HepG2 (cell line): ENCODE measurements at regions not wholly inside any gene's neighbourhood (a gene's known extent, or its start where the extent isn't known, plus 50 kb on each side); places are given as distances from the start of the nearest gene placed in this dataset.

Source experiments
- HMGA1 ChIP-seq: sonication (generic); formaldehyde crosslinking; conservative IDR thresholded peaks from 2 replicates; pipeline ENCODE4 v1.4.0; 2020; ENCODE audit warnings: missing genetic modification reagents
- POLR2AphosphoS5 ChIP-seq: IDR thresholded peaks from 2 replicates; pipeline ENCODE4 v1.6.1; 2012; ENCODE audit warnings: low read depth, low read length
- SIX4 ChIP-seq: sonication (generic); formaldehyde crosslinking; IDR thresholded peaks from 2 replicates; pipeline ENCODE4 v1.4.0; 2020; ENCODE audit warnings: missing genetic modification reagents
- ZZZ3 ChIP-seq: sonication (generic); formaldehyde crosslinking; IDR thresholded peaks from 2 replicates; pipeline ENCODE4 v1.4.0; 2020; ENCODE audit warnings: missing genetic modification reagents, mild to moderate bottlenecking, borderline replicate concordance
- TF ChIP-seq, protein P1 (sequence below), 2 experiments: sonication (generic) in 1 of 2; formaldehyde crosslinking in 1 of 2; IDR thresholded peaks; 2 replicates each; pipeline versions ENCODE4 v1.5.1 to v1.6.1; 2011 to 2020; ENCODE audit warnings: borderline replicate concordance in 1 of 2, low read depth in 1 of 2, low read length in 1 of 2, mild to moderate bottlenecking in 1 of 2, missing genetic modification reagents in 1 of 2, moderate library complexity in 1 of 2

DNA sequence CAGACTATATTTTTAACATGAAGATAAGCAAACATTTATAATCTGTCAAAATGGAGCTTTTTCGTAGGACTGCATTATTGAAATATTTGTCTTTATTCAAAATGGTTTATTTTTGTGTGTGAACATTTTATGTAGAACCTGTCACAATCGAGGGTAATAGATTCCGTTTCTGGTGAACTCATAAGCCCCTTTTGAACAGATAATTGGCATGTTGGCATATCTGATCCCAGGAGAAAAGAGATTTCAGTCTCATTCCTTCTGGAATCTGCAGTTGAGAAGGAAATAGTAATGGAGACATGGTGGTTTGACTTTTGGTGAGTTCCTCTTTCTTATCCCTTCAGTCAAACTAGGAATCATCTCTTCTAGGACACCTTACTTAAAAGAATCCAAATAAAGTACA is 427.9 kb upstream of the B3GALT2 start:
- no peak for TF ChIP-seq HMGA1
- TF ChIP-seq, protein P1, sequence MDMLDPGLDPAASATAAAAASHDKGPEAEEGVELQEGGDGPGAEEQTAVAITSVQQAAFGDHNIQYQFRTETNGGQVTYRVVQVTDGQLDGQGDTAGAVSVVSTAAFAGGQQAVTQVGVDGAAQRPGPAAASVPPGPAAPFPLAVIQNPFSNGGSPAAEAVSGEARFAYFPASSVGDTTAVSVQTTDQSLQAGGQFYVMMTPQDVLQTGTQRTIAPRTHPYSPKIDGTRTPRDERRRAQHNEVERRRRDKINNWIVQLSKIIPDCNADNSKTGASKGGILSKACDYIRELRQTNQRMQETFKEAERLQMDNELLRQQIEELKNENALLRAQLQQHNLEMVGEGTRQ (IDR thresholded peaks at IDR 0.05; ENCODE audit: low read depth, low read length) = no peak
- TF ChIP-seq, protein P1 (CRISPR knock-in tag; IDR thresholded peaks at IDR 0.05; ENCODE audit: borderline replicate concordance) = no peak
- no peak for TF ChIP-seq SIX4 (CRISPR knock-in tag)
- no peak for TF ChIP-seq ZZZ3 (CRISPR knock-in tag)
- no peak for TF ChIP-seq POLR2AphosphoS5
